Gastrocnemius medialis (tissue), 4 donors: ENCODE measurements at regions not wholly inside any gene's neighbourhood (a gene's known extent, or its start where the extent isn't known, plus 50 kb on each side); places are given as distances from the start of the nearest gene placed in this dataset.

Experiments
- ATAC-seq, 2 donors: fragments of 150-250 bp; one replicate each; pipeline ENCODE4 v1.9.1; 2016
- DNase-seq, 2 donors: peaks; one replicate each; pipeline ENCODE4 v3.0.0-alpha.2; 2019
- H3K27ac ChIP-seq, 4 donors: fragments of 200-600 bp; sonication (generic); 1 replicate in 1 of 4; 2 replicates in 3 of 4; pipeline ENCODE4 v1.5.1; 2016 to 2018; ENCODE audit warnings: mild to moderate bottlenecking in 2 of 4, moderate library complexity in 1 of 4
- H3K27me3 ChIP-seq, 3 donors: fragments of 200-600 bp; sonication (generic) in 2 of 3; 1 replicate in 1 of 3; 2 replicates in 2 of 3; pipeline versions ENCODE4 v1.5.1 to v1.6.0; 2016 to 2019; ENCODE audit warnings: mild to moderate bottlenecking in 1 of 3, moderate library complexity in 1 of 3
- H3K36me3 ChIP-seq, 2 donors: fragments of 200-600 bp; sonication (generic) in 1 of 2; one replicate each; pipeline ENCODE4 v1.5.1; 2017 to 2018
- H3K4me1 ChIP-seq, 2 donors: fragments of 200-600 bp; sonication (generic) in 1 of 2; one replicate each; pipeline ENCODE4 v1.5.1; 2016 to 2017; ENCODE audit warnings: mild to moderate bottlenecking in 2 of 2
- H3K4me3 ChIP-seq, 4 donors: fragments of 200-600 bp; sonication (generic) in 3 of 4; 1 replicate in 1 of 4; 2 replicates in 3 of 4; pipeline ENCODE4 v1.5.1; 2016 to 2019; ENCODE audit warnings: mild to moderate bottlenecking in 2 of 4
- H3K9me3 ChIP-seq, 3 donors: fragments of 200-600 bp; sonication (generic) in 2 of 3; 1 replicate in 1 of 3; 2 replicates in 2 of 3; pipeline ENCODE4 v1.5.1; 2016 to 2019
- CTCF ChIP-seq, 5 experiments: fragments of 450-650 bp in 3 of 5; fragments of 200-600 bp in 2 of 5; sonication (generic) in 2 of 5; IDR thresholded peaks in 4 of 5; conservative IDR thresholded peaks in 1 of 5; 1 replicate in 4 of 5; 2 replicates in 1 of 5; pipeline ENCODE4 v1.5.1; 2016 to 2019; ENCODE audit warnings: antibody characterized with exemption in 5 of 5, mild to moderate bottlenecking in 3 of 5, moderate library complexity in 3 of 5
- POLR2A ChIP-seq, 2 donors: fragments of 450-650 bp; IDR thresholded peaks; one replicate each; pipeline ENCODE4 v1.6.1; 2017; ENCODE audit warnings: antibody characterized with exemption in 2 of 2, mild to moderate bottlenecking in 2 of 2, moderate library complexity in 2 of 2
- in situ Hi-C, 4 donors: fragments of 200-750 bp; cut with MboI; loops; one replicate each; pipeline versions ENCODE4 v1.15.0 to v1.8.0; 2017; ENCODE audit warnings: low sequenced_read_pairs in 4 of 4
- intact Hi-C: fragments of 100-400 bp; cut with DNase I; formaldehyde crosslinking; loops from one replicate; pipeline ENCODE4 v1.15.1; 2023; ENCODE audit warnings: low total_unique reads

DNA sequence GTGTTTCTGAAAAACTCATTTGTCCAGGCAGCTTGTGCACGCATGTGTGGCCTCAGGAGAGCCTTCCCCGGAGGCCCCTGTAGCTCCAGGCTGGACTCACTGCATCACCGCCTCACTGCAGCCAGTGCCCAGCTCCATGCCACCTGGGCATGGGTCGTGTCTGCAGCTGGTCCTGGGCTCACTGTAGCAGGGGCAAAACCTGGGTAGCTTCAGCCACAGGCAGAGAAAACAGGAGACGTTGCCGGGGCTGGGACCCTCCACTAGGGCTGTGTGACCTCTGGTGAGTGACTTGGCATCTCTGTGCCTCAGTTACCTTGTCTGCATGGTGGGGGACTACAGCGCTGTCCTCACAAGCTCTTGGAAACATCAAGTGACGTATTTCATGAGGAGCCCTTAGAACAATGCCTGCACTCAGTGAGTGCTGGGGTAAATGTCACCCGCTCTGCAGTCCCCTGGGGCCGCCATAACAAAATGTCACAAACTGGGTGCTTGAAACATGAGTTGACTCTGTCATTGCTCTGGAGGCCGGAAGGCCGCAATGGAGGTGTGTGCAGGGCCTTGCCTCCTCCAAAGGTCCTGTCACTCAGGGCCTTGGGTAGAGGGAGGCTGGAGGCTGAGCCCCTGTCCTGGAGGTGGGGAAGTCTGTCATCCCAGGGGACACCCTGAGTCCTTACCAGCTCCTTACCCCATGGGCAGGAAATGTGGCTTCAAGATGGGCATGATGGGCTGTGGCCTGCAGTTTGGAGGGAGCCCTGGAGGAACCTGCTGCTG, 488.7 kb downstream of the TBC1D22A start:
- H3K4me3 ChIP-seq = no peak overlapping the region
- no peak for ATAC-seq
- in situ Hi-C loops = no loop called here
- intact Hi-C loops = no loop called here
- no peaks in the 10 kb centered on the region for H3K36me3 ChIP-seq
- TF ChIP-seq POLR2A (IDR thresholded peaks at IDR 0.05) = no peak
- TF ChIP-seq CTCF (IDR thresholded peaks at IDR 0.05 in 4 of 5, conservative IDR thresholded peaks at IDR 0.05 in 1 of 5) = no peak
- peaks cover 0 to 6% (median 2%) of the 10 kb centered on the region in 3 donors for H3K27me3 ChIP-seq
- no peaks in the 10 kb centered on the region for H3K9me3 ChIP-seq
- no peak for DNase-seq
- no peaks in the 10 kb centered on the region for H3K4me1 ChIP-seq
- no peak overlapping the region for H3K27ac ChIP-seq

GRCh38 chr22:47249370-47249928, 487.0 kb downstream of the TBC1D22A start:
- in situ Hi-C loops (no loop called here), intact Hi-C loops (no loop called here)
- no peak for ATAC-seq
- Histone ChIP-seq H3K4me3 (no peak overlapping the region), H3K27ac (no peak overlapping the region), H3K4me1 (no peaks in the 10 kb centered on the region), H3K36me3 (no peaks in the 10 kb centered on the region), H3K9me3 (no peaks in the 10 kb centered on the region), H3K27me3 (peaks cover 0 to 6% (median 2%) of the 10 kb centered on the region in 3 donors)
- TF ChIP-seq POLR2A (IDR thresholded peaks at IDR 0.05) = no peak
- no peak for TF ChIP-seq CTCF (IDR thresholded peaks at IDR 0.05 in 4 of 5, conservative IDR thresholded peaks at IDR 0.05 in 1 of 5)
- DNase-seq = no peak

GRCh38 chr22:47248925-47249324, 486.5 kb downstream of the TBC1D22A start:
- no peak overlapping the region for H3K27ac ChIP-seq
- H3K9me3 ChIP-seq = no peaks in the 10 kb centered on the region
- H3K36me3 ChIP-seq = no peaks in the 10 kb centered on the region
- peaks cover 0 to 6% (median 2%) of the 10 kb centered on the region in 3 donors for H3K27me3 ChIP-seq
- no peak overlapping the region for H3K4me3 ChIP-seq
- no peak for TF ChIP-seq POLR2A (IDR thresholded peaks at IDR 0.05)
- TF ChIP-seq CTCF (IDR thresholded peaks at IDR 0.05 in 4 of 5, conservative IDR thresholded peaks at IDR 0.05 in 1 of 5) = no peak
- H3K4me1 ChIP-seq = no peaks in the 10 kb centered on the region
- ATAC-seq = no peak
- in situ Hi-C loops = no loop called here
- DNase-seq = no peak
- intact Hi-C loops = no loop called here

- Histone ChIP-seq H3K4me3 (no peak overlapping the region), H3K4me1 (no peaks in the 10 kb centered on the region), H3K36me3 (no peaks in the 10 kb centered on the region), H3K9me3 (no peaks in the 10 kb centered on the region), H3K27ac (no peak overlapping the region), H3K27me3 (peaks cover 0 to 6% (median 2%) of the 10 kb centered on the region in 3 donors)
- no peak for DNase-seq
- in situ Hi-C loops (no loop called here), intact Hi-C loops (no loop called here)
- TF ChIP-seq CTCF (IDR thresholded peaks at IDR 0.05 in 4 of 5, conservative IDR thresholded peaks at IDR 0.05 in 1 of 5) = no peak
- TF ChIP-seq POLR2A (IDR thresholded peaks at IDR 0.05) = no peak
- no peak for ATAC-seq
Measured at GRCh38 chr22:47247579-47248240, 485.3 kb downstream of the TBC1D22A start.
